H1 (cell line): ENCODE measurements at regions not wholly inside any gene's neighbourhood (a gene's known extent, or its start where the extent isn't known, plus 50 kb on each side); places are given as distances from the start of the nearest gene placed in this dataset.

Experiments
- CEBPB ChIP-seq: IDR thresholded peaks from 2 replicates; pipeline ENCODE4 v1.6.1; 2012; ENCODE audit warnings: low read depth, low read length
- CTCF ChIP-seq, 3 experiments: IDR thresholded peaks; 1 replicate in 2 of 3; 2 replicates in 1 of 3; pipeline versions ENCODE4 v1.5.1 to v1.6.1; 2011; ENCODE audit warnings: low read length in 3 of 3, mild to moderate bottlenecking in 3 of 3, inconsistent platforms in 2 of 3, low read depth in 1 of 3, moderate library complexity in 1 of 3; ENCODE audit not compliant: insufficient read depth in 1 of 3; ENCODE audit errors: control extremely low read depth in 1 of 3
- FOSL1 ChIP-seq: IDR thresholded peaks from 2 replicates; pipeline ENCODE4 v1.6.1; 2011; ENCODE audit warnings: mild to moderate bottlenecking, low read depth, low read length, moderate library complexity; ENCODE audit not compliant: insufficient read depth
- HDAC2 ChIP-seq, 2 experiments: fragments of 300-600 bp in 1 of 2; sonication (generic) in 1 of 2; IDR thresholded peaks; 2 replicates each; pipeline ENCODE4 v1.6.1; 2011 to 2012; ENCODE audit warnings: low read depth in 2 of 2, low read length in 2 of 2, mild to moderate bottlenecking in 2 of 2, moderate library complexity in 2 of 2, borderline replicate concordance in 1 of 2, inconsistent platforms in 1 of 2
- JUND ChIP-seq: IDR thresholded peaks from 2 replicates; pipeline ENCODE4 v1.6.1; 2011; ENCODE audit warnings: mild to moderate bottlenecking, improper control_type of control experiment, low read length
- MAX ChIP-seq: IDR thresholded peaks from 2 replicates; pipeline ENCODE4 v1.6.1; 2012; ENCODE audit warnings: inconsistent platforms
- PHF8 ChIP-seq: fragments of 200-600 bp; sonication (generic); conservative IDR thresholded peaks from 2 replicates; pipeline ENCODE4 v1.7.1; 2012; ENCODE audit warnings: low read depth, mild to moderate bottlenecking, inconsistent platforms, low read length, moderate library complexity
- POLR2A ChIP-seq, 2 experiments: IDR thresholded peaks; 1 replicate in 1 of 2; 2 replicates in 1 of 2; pipeline ENCODE4 v1.6.1; 2011; ENCODE audit warnings: low read depth in 2 of 2, low read length in 2 of 2, mild to moderate bottlenecking in 2 of 2; ENCODE audit errors: control extremely low read depth in 1 of 2
- RAD21 ChIP-seq, 2 experiments: IDR thresholded peaks in 1 of 2; conservative IDR thresholded peaks in 1 of 2; 2 replicates each; pipeline ENCODE4 v1.6.1; 2011; ENCODE audit warnings: low read depth in 2 of 2, low read length in 2 of 2, improper control_type of control experiment in 1 of 2, inconsistent platforms in 1 of 2, mild to moderate bottlenecking in 1 of 2, moderate library complexity in 1 of 2
- SP1 ChIP-seq: IDR thresholded peaks from 2 replicates; pipeline ENCODE4 v1.6.1; 2011; ENCODE audit warnings: low read depth, low read length
- TBP ChIP-seq: IDR thresholded peaks from 2 replicates; pipeline ENCODE4 v1.6.1; 2011; ENCODE audit warnings: low read depth, low read length, improper control_type of control experiment

GRCh38 chr11:27242591-27242990 is 120.4 kb downstream of the CCDC34 start:
- TF ChIP-seq MAX (no peak), JUND (no peak), CEBPB (no peak), CTCF (IDR thresholded peaks at IDR 0.05; ENCODE audit: control extremely low read depth in 1 of 3, insufficient read depth in 1 of 3, low read depth in 1 of 3, low read length in 3 of 3) (no peak), POLR2A (IDR thresholded peaks at IDR 0.05; ENCODE audit: control extremely low read depth in 1 of 2, low read depth in 2 of 2, low read length in 2 of 2) (no peak), RAD21 (IDR thresholded peaks at IDR 0.05 in 1 of 2, conservative IDR thresholded peaks at IDR 0.05 in 1 of 2; ENCODE audit: low read depth in 2 of 2, low read length in 2 of 2) (no peak), PHF8 (no peak), TBP (no peak), SP1 (no peak), FOSL1 (no peak), HDAC2 (IDR thresholded peaks at IDR 0.05; ENCODE audit: borderline replicate concordance in 1 of 2, low read depth in 2 of 2, low read length in 2 of 2) (no peak)
